Nephron (organoid): ENCODE measurements at regions not wholly inside any gene's neighbourhood (a gene's known extent, or its start where the extent isn't known, plus 50 kb on each side); places are given as distances from the start of the nearest gene placed in this dataset.

ENCODE experiments used
- H3K27ac Mint-ChIP-seq, 3 experiments: 2 replicates each; pipeline ENCODE4 v1.8.0; 2020; ENCODE audit warnings: mixed read lengths in 3 of 3, mild to moderate bottlenecking in 2 of 3, moderate library complexity in 1 of 3
- H3K27me3 Mint-ChIP-seq: 2 replicates; pipeline ENCODE4 v1.8.0; 2021; ENCODE audit warnings: low read depth, mild to moderate bottlenecking, moderate library complexity, mixed read lengths
- H3K36me3 Mint-ChIP-seq: 2 replicates; pipeline ENCODE4 v1.8.0; 2020; ENCODE audit warnings: low read depth, mixed read lengths
- H3K4me1 Mint-ChIP-seq: 2 replicates; pipeline ENCODE4 v1.8.0; 2020; ENCODE audit warnings: mixed read lengths
- H3K4me3 Mint-ChIP-seq, 3 experiments: 2 replicates each; pipeline ENCODE4 v1.8.0; 2020; ENCODE audit warnings: mild to moderate bottlenecking in 3 of 3, mixed read lengths in 3 of 3, moderate library complexity in 2 of 3
- H3K9me3 Mint-ChIP-seq: 2 replicates; pipeline ENCODE4 v1.8.0; 2020; ENCODE audit warnings: mixed read lengths
- CTCF ChIP-seq, 3 experiments: fragments of 200-600 bp; sonication (generic); IDR thresholded peaks; one replicate each; pipeline ENCODE4 v1.5.0; 2021; ENCODE audit warnings: antibody characterized with exemption in 3 of 3; ENCODE audit not compliant: unreplicated experiment in 3 of 3

- no peak overlapping the region for H3K4me3 Mint-ChIP-seq
Measured at GRCh38 chr2:2705871-2706270, 374.8 kb upstream of the MYT1L start.

DNA sequence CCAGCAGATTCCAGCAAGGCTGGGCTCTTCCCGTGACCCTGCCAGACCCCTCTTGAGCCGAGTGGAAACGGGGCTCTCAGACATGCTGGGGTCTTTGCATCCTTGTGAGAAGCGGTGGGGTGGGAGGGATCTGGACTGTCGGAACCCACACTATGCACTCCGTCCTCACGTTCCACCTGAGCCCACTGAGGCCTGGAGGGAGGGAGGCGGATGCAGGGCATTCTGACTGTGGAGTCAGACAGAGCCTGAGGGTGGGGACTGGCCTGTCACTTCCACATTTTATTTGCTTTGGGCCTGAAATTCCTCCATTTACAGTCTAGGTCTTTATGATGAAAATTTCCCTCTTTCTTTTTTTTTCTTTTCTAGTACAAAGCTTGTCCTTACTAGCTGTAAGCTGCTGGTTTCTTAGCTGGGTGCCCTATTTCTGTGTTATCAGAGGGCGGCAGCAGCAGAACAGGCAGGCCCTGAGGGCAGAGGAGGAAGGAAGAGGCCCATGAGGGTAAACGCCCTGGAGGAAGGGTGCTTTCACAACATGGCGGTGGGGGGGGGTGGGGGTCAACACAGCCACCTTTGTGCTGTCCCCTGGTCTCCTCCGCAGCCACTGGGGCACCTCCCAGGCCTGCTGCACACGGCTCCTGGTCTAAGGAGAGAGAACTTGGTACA, 373.5 kb upstream of the MYT1L start:
- no peaks in the 10 kb centered on the region for H3K36me3 Mint-ChIP-seq
- H3K9me3 Mint-ChIP-seq = no peaks in the 10 kb centered on the region
- no peak for TF ChIP-seq CTCF (IDR thresholded peaks at IDR 0.05; ENCODE audit: unreplicated experiment in 3 of 3)
- no peak overlapping the region for H3K27ac Mint-ChIP-seq
- peaks cover 20% of the 10 kb centered on the region for H3K27me3 Mint-ChIP-seq
- peaks cover 13% of the 10 kb centered on the region for H3K4me1 Mint-ChIP-seq
- H3K4me3 Mint-ChIP-seq = no peak overlapping the region

More at GRCh38 chr2:2705871-2706270, 374.8 kb upstream of the MYT1L start:
- H3K4me1 Mint-ChIP-seq = peaks cover 7% of the 10 kb centered on the region
- no peak for TF ChIP-seq CTCF (IDR thresholded peaks at IDR 0.05; ENCODE audit: unreplicated experiment in 3 of 3)
- no peaks in the 10 kb centered on the region for H3K9me3 Mint-ChIP-seq
- no peak overlapping the region for H3K27ac Mint-ChIP-seq
- no peaks in the 10 kb centered on the region for H3K36me3 Mint-ChIP-seq
- peaks cover 13% of the 10 kb centered on the region for H3K27me3 Mint-ChIP-seq

- Mint-ChIP-seq H3K27me3 (peaks cover 24% of the 10 kb centered on the region), H3K36me3 (no peaks in the 10 kb centered on the region), H3K4me3 (no peak overlapping the region), H3K27ac (no peak overlapping the region), H3K4me1 (peaks cover 13% of the 10 kb centered on the region), H3K9me3 (no peaks in the 10 kb centered on the region)
- TF ChIP-seq CTCF (IDR thresholded peaks at IDR 0.05; ENCODE audit: unreplicated experiment in 3 of 3) = no peak
Measured at GRCh38 chr2:2703762-2704427, 372.8 kb upstream of the MYT1L start.

DNA sequence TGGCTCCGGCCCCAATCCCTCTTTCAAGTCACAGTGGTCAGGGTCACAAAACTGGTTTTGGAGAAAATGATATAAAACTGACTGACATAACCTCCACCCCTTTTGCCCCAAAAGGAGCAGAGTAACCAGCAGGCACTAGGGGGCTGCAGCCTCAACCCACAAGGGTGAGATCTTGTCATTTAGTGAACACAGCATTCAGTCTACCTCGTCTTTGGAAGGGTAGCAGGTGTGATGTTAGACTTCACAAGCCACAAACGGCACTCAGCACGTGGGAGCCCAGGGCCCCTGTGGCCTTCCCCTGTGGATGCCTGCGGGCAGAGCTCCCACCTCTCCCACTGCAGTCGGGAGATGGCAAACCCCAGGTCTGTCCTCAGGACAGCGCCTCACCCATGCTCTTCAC, 372.1 kb upstream of the MYT1L start:
- H3K4me1 Mint-ChIP-seq = peaks cover 13% of the 10 kb centered on the region
- H3K27me3 Mint-ChIP-seq = peaks cover 26% of the 10 kb centered on the region
- no peak overlapping the region for H3K27ac Mint-ChIP-seq
- no peak overlapping the region for H3K4me3 Mint-ChIP-seq
- H3K36me3 Mint-ChIP-seq = no peaks in the 10 kb centered on the region
- no peak for TF ChIP-seq CTCF (IDR thresholded peaks at IDR 0.05; ENCODE audit: unreplicated experiment in 3 of 3)
- no peaks in the 10 kb centered on the region for H3K9me3 Mint-ChIP-seq

DNA sequence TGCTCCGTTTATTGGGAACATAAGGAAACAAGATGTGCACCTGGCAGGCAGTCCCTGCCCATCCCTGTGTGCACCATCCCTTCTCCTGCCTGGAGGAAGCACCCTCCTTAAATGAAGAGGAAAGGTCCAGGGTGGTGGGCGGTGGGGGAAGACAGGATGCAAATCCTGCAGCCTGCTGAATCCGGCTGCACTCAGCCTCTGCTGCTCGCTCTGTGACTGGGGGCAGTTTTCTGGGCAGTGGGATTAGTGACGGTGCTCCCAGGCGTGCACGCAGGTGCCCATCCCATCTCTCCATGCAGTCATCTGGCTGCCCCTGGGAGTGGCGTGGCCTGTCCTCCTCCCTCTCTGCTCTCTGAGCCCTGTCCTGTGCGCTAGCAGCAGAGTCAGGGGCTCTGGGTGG, 371.3 kb upstream of the MYT1L start:
- H3K4me3 Mint-ChIP-seq = no peak overlapping the region
- H3K36me3 Mint-ChIP-seq = no peaks in the 10 kb centered on the region
- peaks cover 23% of the 10 kb centered on the region for H3K27me3 Mint-ChIP-seq
- peaks cover 10% of the 10 kb centered on the region for H3K4me1 Mint-ChIP-seq
- H3K27ac Mint-ChIP-seq = no peak overlapping the region
- H3K9me3 Mint-ChIP-seq = no peaks in the 10 kb centered on the region
- TF ChIP-seq CTCF (IDR thresholded peaks at IDR 0.05; ENCODE audit: unreplicated experiment in 3 of 3) = no peak

DNA sequence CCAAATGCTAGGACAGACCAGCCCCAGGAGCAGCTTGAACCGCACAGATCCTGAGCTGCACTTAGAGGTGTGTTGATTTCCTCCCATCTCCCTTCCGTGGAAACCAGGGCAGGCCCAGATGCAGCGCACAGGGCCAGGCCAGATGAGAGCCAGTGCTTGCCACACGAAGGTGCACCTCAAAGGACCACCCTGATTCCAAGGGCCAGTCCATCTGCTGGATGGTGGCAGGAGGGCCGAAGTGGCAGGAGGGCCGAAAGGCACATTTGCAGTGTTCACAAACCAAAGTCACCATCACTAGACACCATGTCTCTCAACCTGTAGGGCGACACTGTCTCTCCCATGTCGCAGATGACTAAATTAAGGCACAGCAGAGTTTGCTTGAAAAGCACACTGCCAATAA, 370.7 kb upstream of the MYT1L start:
- Mint-ChIP-seq H3K27me3 (peaks cover 22% of the 10 kb centered on the region), H3K4me3 (no peak overlapping the region), H3K9me3 (no peaks in the 10 kb centered on the region), H3K4me1 (peaks cover 7% of the 10 kb centered on the region), H3K36me3 (no peaks in the 10 kb centered on the region), H3K27ac (no peak overlapping the region)
- no peak for TF ChIP-seq CTCF (IDR thresholded peaks at IDR 0.05; ENCODE audit: unreplicated experiment in 3 of 3)
